ENCODE measurements at regions not wholly inside any gene's neighbourhood (a gene's known extent, or its start where the extent isn't known, plus 50 kb on each side); places are given as distances from the start of the nearest gene placed in this dataset.
A peak's percentile ranks its signal among the peaks of the same experiment; 100 is the strongest.

GRCh38 chr20:6703047-6703446, 64.4 kb upstream of the BMP2 start:
- ChIA-PET CTCF (ENCODE audit: partially characterized antibody) (interaction anchor here (0.7 kb wide), 1 partner anchor 117 kb away, joined by 4 read pairs; no protein-coding TSS in a partner anchor), POLR2A (ENCODE audit: partially characterized antibody) (no interaction called here)
- Histone ChIP-seq H3K4me3 (ENCODE audit: extremely low read depth in 1 of 4, insufficient read depth in 2 of 4, low read depth in 3 of 4, low read length in 4 of 4) (no peak overlapping the region), H3K18ac (ENCODE audit: extremely low read depth, low read length) (no peak overlapping the region), H3K56ac (replicated peaks; ENCODE audit: insufficient read length, low read depth, low read length) (no peak overlapping the region), H2BK120ac (replicated peaks; ENCODE audit: low read depth, low read length) (no peak overlapping the region), H3K9me3 (ENCODE audit: insufficient read depth in 2 of 2, low read depth in 1 of 2, low read length in 1 of 2) (no peaks in the 10 kb centered on the region), H2BK5ac (ENCODE audit: low read depth, low read length) (no peak overlapping the region), H2BK20ac (ENCODE audit: low read length) (no peak overlapping the region), H3K36me3 (ENCODE audit: control insufficient read depth in 2 of 4, insufficient read depth in 4 of 4, low read length in 3 of 4) (no peaks in the 10 kb centered on the region), H3K4me1 (replicated peaks in 1 of 4; ENCODE audit: control insufficient read depth in 3 of 4, insufficient read depth in 4 of 4, low read length in 3 of 4) (peaks cover 0 to 3% (median 0%) of the 10 kb centered on the region in 4 experiments; a peak in 2 of 7 replicates), H2AK5ac (ENCODE audit: low read depth, low read length) (no peak overlapping the region), H3K4ac (replicated peaks; ENCODE audit: insufficient read length, low read depth, low read length) (no peak overlapping the region), H4K5ac (ENCODE audit: insufficient read length, low read depth, low read length) (no peak overlapping the region), H3K23me2 (ENCODE audit: low read depth, low read length) (no peaks in the 10 kb centered on the region), H4K8ac (ENCODE audit: extremely low read depth, insufficient read depth, low read length) (no peak overlapping the region), H2BK12ac (ENCODE audit: low read depth, low read length) (no peak overlapping the region), H3K27ac (ENCODE audit: low read depth, low read length) (no peak overlapping the region), H2AFZ (ENCODE audit: low read length) (peak overlapping the region; percentile 20; the same call in 1 of the 2 replicates), H3K27me3 (replicated peaks in 1 of 4; ENCODE audit: control insufficient read depth in 3 of 4, extremely low read depth in 1 of 4, insufficient read depth in 3 of 4, low read length in 3 of 4) (peaks cover 0 to 2% (median 0%) of the 10 kb centered on the region in 4 experiments; a peak in 1 of 7 replicates), H4K20me1 (replicated peaks in 1 of 2; ENCODE audit: control insufficient read depth in 1 of 2, insufficient read depth in 2 of 2, low read length in 2 of 2) (no peaks in the 10 kb centered on the region), H4K91ac (replicated peaks; ENCODE audit: insufficient read length, low read length) (no peak overlapping the region), H3K79me1 (ENCODE audit: low read depth, low read length) (no peaks in the 10 kb centered on the region), H3K23ac (ENCODE audit: insufficient read length) (no peak overlapping the region), H3K14ac (ENCODE audit: insufficient read length) (no peak overlapping the region), H2BK15ac (ENCODE audit: low read length) (no peak overlapping the region), H3K4me2 (ENCODE audit: insufficient read depth in 1 of 2, low read depth in 2 of 2, low read length in 2 of 2) (no peak overlapping the region), H3K9ac (replicated peaks in 1 of 4; ENCODE audit: extremely low read depth in 1 of 4, low read depth in 3 of 4, low read length in 3 of 4) (no peak overlapping the region), H3K79me2 (ENCODE audit: control insufficient read depth in 1 of 2, insufficient read depth in 2 of 2, low read length in 2 of 2) (no peaks in the 10 kb centered on the region)
- no peak for FAIRE-seq
- no peak for DNase-seq (ENCODE audit: low read depth in 1 of 2, low spot score in 2 of 2)
- 89% methylated on average over 3 of the region's 3 CpGs; no CpG with 5 or more reads in 1 of the 2 experiments for WGBS, 2 experiments (ENCODE audit: extremely low coverage in 1 of 2, insufficient coverage in 1 of 2, insufficient read length in 1 of 2, insufficient replicate concordance in 2 of 2, low coverage in 1 of 2, low lambda C conversion rate in 2 of 2, missing lambda C conversion rate in 1 of 2)
- TF ChIP-seq SP2 (IDR thresholded peaks at IDR 0.05; ENCODE audit: low read length): no peak
- TF ChIP-seq RFX5 (IDR thresholded peaks at IDR 0.05; ENCODE audit: borderline replicate concordance, low read depth, low read length): no peak
- no peak for TF ChIP-seq CREB1 (IDR thresholded peaks at IDR 0.05)
- no peak for TF ChIP-seq SUZ12 (IDR thresholded peaks at IDR 0.05; ENCODE audit: low read length)
- TF ChIP-seq KDM5A (IDR thresholded peaks at IDR 0.05; ENCODE audit: low read length): no peak
